Hepatocyte (in vitro differentiated cells): ENCODE measurements at regions not wholly inside any gene's neighbourhood (a gene's known extent, or its start where the extent isn't known, plus 50 kb on each side); places are given as distances from the start of the nearest gene placed in this dataset.
"Not testable (repeated sequence)": the region's sequence is repeated elsewhere in the genome, so short reads cannot be mapped to it uniquely, and the experiment has no call there.

Experiments used
- CTCF ChIP-seq: fragments of 200-600 bp; sonication (generic); IDR thresholded peaks from 2 replicates; pipeline ENCODE4 v1.5.1; 2016; ENCODE audit warnings: antibody characterized with exemption, mild to moderate bottlenecking; ENCODE audit not compliant: poor library complexity
- EZH2 ChIP-seq: fragments of 200-600 bp; sonication (generic); IDR thresholded peaks from 2 replicates; pipeline ENCODE4 v1.6.1; 2016; ENCODE audit warnings: antibody characterized with exemption, mild to moderate bottlenecking, borderline replicate concordance
- EZH2phosphoT487 ChIP-seq: fragments of 200-600 bp; sonication (generic); IDR thresholded peaks from one replicate; pipeline ENCODE4 v1.6.1; 2018; ENCODE audit warnings: antibody characterized with exemption, mild to moderate bottlenecking, low read depth, moderate library complexity; ENCODE audit not compliant: unreplicated experiment, severe bottlenecking

DNA sequence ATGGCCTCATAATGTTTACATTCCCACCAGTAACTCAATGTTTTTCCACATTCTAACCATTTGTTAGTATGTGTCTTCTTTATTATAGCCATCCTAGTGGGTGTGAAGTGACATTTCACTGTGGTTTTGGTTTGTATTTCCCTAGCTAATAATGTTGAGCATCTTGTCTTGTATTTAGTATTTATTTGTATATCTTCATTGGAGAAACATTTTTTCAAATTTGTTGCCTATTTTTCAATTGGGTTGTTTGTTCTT, 144.8 kb upstream of the NBPF19 start:
- TF ChIP-seq EZH2, CTCF, EZH2phosphoT487: not testable (repeated sequence)
